ENCODE measurements at regions not wholly inside any gene's neighbourhood (a gene's known extent, or its start where the extent isn't known, plus 50 kb on each side); places are given as distances from the start of the nearest gene placed in this dataset.

DNA sequence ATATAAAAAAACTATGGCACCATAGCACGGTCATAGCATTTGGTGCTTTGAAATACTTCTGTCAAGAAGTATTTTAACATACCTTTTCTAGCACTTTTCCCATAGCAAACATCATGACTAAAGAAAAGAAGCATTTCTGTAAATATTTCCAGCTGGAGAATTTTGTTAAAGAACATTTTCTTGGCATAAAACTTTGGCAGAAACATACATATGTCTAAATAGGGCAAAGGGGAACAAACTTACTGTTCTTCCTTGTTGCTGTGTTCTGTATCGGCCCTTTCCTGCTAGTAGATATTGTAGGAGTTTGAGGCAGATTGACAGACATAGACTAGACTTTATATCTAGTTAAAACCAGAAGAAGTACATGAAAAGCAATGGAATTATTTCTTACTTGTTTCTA, 2368.5 kb downstream of the PCDH7 start:
- TF ChIP-seq, protein P1, sequence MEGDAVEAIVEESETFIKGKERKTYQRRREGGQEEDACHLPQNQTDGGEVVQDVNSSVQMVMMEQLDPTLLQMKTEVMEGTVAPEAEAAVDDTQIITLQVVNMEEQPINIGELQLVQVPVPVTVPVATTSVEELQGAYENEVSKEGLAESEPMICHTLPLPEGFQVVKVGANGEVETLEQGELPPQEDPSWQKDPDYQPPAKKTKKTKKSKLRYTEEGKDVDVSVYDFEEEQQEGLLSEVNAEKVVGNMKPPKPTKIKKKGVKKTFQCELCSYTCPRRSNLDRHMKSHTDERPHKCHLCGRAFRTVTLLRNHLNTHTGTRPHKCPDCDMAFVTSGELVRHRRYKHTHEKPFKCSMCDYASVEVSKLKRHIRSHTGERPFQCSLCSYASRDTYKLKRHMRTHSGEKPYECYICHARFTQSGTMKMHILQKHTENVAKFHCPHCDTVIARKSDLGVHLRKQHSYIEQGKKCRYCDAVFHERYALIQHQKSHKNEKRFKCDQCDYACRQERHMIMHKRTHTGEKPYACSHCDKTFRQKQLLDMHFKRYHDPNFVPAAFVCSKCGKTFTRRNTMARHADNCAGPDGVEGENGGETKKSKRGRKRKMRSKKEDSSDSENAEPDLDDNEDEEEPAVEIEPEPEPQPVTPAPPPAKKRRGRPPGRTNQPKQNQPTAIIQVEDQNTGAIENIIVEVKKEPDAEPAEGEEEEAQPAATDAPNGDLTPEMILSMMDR (IDR thresholded peaks at IDR 0.05; ENCODE audit: low read depth, low read length) = no peak
- DNase-seq (ENCODE audit: extremely low read depth, low read depth) = no peak

GRCh38 chr4:33090910-33091309, 2370.7 kb downstream of the PCDH7 start:
- TF ChIP-seq, protein P1 (IDR thresholded peaks at IDR 0.05; ENCODE audit: low read depth, low read length) = no peak
- DNase-seq (ENCODE audit: extremely low read depth, low read depth) = no peak

GRCh38 chr4:33091961-33092360, 2371.8 kb downstream of the PCDH7 start:
- TF ChIP-seq, protein P1 (IDR thresholded peaks at IDR 0.05; ENCODE audit: low read depth, low read length) = no peak
- no peak for DNase-seq (ENCODE audit: extremely low read depth, low read depth)

GRCh38 chr4:33104273-33104672, 2384.1 kb downstream of the PCDH7 start:
- TF ChIP-seq, protein P1 (IDR thresholded peaks at IDR 0.05; ENCODE audit: low read depth, low read length) = no peak
- no peak for DNase-seq (ENCODE audit: extremely low read depth, low read depth)

- no peak for DNase-seq (ENCODE audit: extremely low read depth, low read depth)
- TF ChIP-seq, protein P1 (IDR thresholded peaks at IDR 0.05; ENCODE audit: low read depth, low read length) = no peak
These were observed 2387.6 kb downstream of the PCDH7 start for GRCh38 chr4:33107814-33108213.

GRCh38 chr4:33111117-33111516, 2390.9 kb downstream of the PCDH7 start:
- DNase-seq (ENCODE audit: extremely low read depth, low read depth) = no peak

GRCh38 chr4:33116871-33117270, 2396.7 kb downstream of the PCDH7 start:
- TF ChIP-seq, protein P1 (IDR thresholded peaks at IDR 0.05; ENCODE audit: low read depth, low read length) = no peak
- DNase-seq (ENCODE audit: extremely low read depth, low read depth) = no peak

More at GRCh38 chr4:33111117-33111516, 2390.9 kb downstream of the PCDH7 start:
- TF ChIP-seq, protein P1 (IDR thresholded peaks at IDR 0.05; ENCODE audit: low read depth, low read length) = no peak
